NB4 (cell line): ENCODE measurements at regions not wholly inside any gene's neighbourhood (a gene's known extent, or its start where the extent isn't known, plus 50 kb on each side); places are given as distances from the start of the nearest gene placed in this dataset.

Experiments used
- MYC ChIP-seq: IDR thresholded peaks from 2 replicates; pipeline ENCODE4 v1.6.1; 2011; ENCODE audit warnings: low read depth, low read length
- POLR2A ChIP-seq: IDR thresholded peaks from 2 replicates; pipeline ENCODE4 v1.6.1; 2011; ENCODE audit warnings: mild to moderate bottlenecking; ENCODE audit not compliant: insufficient read length; ENCODE audit errors: extremely low read depth
- TF ChIP-seq, protein P1 (sequence below): IDR thresholded peaks from one replicate; pipeline ENCODE4 v1.5.1; 2012; ENCODE audit warnings: low read depth, low read length

DNA sequence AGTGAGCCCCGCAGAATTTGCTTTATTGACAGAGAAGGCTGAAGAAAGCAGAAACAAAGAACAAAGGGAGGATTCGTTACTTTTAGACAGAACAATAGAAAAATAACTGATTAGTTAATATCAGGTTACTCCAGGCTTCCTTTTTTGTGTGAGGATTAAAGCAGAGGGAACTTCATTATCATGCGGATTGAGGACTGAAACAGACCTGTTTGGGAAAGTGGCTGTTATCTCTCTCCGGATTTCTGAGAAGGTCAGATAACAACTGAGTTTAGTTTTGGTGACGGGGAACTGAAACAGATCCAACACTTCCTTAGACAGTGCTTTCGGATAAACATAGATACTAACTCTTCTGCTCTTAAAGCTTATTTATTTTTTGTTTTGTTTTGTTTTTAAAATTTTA is 246.4 kb upstream of the ZNF507 start:
- TF ChIP-seq POLR2A (no peak), MYC (no peak)
- TF ChIP-seq, protein P1, sequence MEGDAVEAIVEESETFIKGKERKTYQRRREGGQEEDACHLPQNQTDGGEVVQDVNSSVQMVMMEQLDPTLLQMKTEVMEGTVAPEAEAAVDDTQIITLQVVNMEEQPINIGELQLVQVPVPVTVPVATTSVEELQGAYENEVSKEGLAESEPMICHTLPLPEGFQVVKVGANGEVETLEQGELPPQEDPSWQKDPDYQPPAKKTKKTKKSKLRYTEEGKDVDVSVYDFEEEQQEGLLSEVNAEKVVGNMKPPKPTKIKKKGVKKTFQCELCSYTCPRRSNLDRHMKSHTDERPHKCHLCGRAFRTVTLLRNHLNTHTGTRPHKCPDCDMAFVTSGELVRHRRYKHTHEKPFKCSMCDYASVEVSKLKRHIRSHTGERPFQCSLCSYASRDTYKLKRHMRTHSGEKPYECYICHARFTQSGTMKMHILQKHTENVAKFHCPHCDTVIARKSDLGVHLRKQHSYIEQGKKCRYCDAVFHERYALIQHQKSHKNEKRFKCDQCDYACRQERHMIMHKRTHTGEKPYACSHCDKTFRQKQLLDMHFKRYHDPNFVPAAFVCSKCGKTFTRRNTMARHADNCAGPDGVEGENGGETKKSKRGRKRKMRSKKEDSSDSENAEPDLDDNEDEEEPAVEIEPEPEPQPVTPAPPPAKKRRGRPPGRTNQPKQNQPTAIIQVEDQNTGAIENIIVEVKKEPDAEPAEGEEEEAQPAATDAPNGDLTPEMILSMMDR: no peak
